H1 (cell line): ENCODE measurements at regions not wholly inside any gene's neighbourhood (a gene's known extent, or its start where the extent isn't known, plus 50 kb on each side); places are given as distances from the start of the nearest gene placed in this dataset.

Source experiments
- BACH1 ChIP-seq: IDR thresholded peaks from 2 replicates; pipeline ENCODE4 v1.6.1; 2012; ENCODE audit warnings: low read length, improper control_type of control experiment
- CBX8 ChIP-seq: fragments of 300-800, 300-1000 bp; sonication (generic); IDR thresholded peaks from 2 replicates; pipeline ENCODE4 v1.7.1; 2016; ENCODE audit warnings: low read depth, low read length, borderline replicate concordance
- CHD7 ChIP-seq: fragments of 300-600 bp; sonication (generic); IDR thresholded peaks from 2 replicates; pipeline ENCODE4 v1.7.1; 2012; ENCODE audit warnings: low read length, moderate library complexity, mild to moderate bottlenecking, inconsistent platforms; ENCODE audit not compliant: insufficient replicate concordance
- EZH2 ChIP-seq: fragments of 200-600 bp; sonication (generic); IDR thresholded peaks from 2 replicates; pipeline ENCODE4 v1.7.1; 2012; ENCODE audit warnings: low read depth, mild to moderate bottlenecking, moderate library complexity, low read length, inconsistent platforms; ENCODE audit not compliant: severe bottlenecking
- GTF2F1 ChIP-seq: IDR thresholded peaks from 2 replicates; pipeline ENCODE4 v1.6.1; 2012; ENCODE audit warnings: low read depth, low read length, improper control_type of control experiment, borderline replicate concordance
- MAFK ChIP-seq: IDR thresholded peaks from 2 replicates; pipeline ENCODE4 v1.6.1; 2012; ENCODE audit warnings: low read depth, mild to moderate bottlenecking, improper control_type of control experiment, low read length
- SUZ12 ChIP-seq: fragments of 200-600 bp; sonication (generic); IDR thresholded peaks from 2 replicates; pipeline ENCODE4 v1.6.1; 2012; ENCODE audit warnings: mild to moderate bottlenecking, inconsistent platforms, low read length, moderate library complexity, mixed read lengths
- TCF12 ChIP-seq: IDR thresholded peaks from 2 replicates; pipeline ENCODE4 v1.6.1; 2011; ENCODE audit warnings: low read depth, mild to moderate bottlenecking, low read length
- TF ChIP-seq, protein P1 (sequence below): IDR thresholded peaks from 2 replicates; pipeline ENCODE4 v1.6.1; 2012; ENCODE audit warnings: inconsistent platforms

DNA sequence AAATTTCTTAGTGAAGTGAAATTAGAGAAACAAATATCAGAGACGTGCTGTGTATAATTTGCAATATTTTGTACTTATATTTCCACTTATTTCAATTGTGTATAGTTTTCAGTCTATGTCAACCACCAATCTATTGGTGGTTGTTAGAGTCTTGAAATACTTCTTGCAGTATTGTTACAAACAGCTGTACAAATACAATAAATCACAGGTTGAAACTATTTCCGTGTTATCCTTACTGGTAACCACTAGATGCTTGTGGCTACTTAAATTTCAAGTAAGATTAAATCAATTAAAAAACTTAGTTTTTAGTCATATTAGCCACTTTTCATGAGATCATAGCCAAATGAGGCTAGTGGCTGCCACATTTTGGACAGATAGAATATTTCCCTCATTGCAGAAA lies 520.5 kb downstream of the GBA3 start (continued):
- TF ChIP-seq CHD7 (no peak), CBX8 (no peak), MAFK (no peak), BACH1 (no peak), EZH2 (no peak), TCF12 (no peak), SUZ12 (no peak), GTF2F1 (no peak)
- TF ChIP-seq, protein P1, sequence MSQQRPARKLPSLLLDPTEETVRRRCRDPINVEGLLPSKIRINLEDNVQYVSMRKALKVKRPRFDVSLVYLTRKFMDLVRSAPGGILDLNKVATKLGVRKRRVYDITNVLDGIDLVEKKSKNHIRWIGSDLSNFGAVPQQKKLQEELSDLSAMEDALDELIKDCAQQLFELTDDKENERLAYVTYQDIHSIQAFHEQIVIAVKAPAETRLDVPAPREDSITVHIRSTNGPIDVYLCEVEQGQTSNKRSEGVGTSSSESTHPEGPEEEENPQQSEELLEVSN: no peak
